Hepatocyte (in vitro differentiated cells): ENCODE measurements at regions not wholly inside any gene's neighbourhood (a gene's known extent, or its start where the extent isn't known, plus 50 kb on each side); places are given as distances from the start of the nearest gene placed in this dataset.
A peak's percentile ranks its signal among the peaks of the same experiment; 100 is the strongest.

Experiments
- DNase-seq: peaks from one replicate; pipeline ENCODE4 v3.0.0-alpha.2; 2016; ENCODE audit warnings: low spot score
- H2AFZ ChIP-seq: fragments of 200-600 bp; sonication (generic); 2 replicates; pipeline ENCODE4 v1.6.0; 2016; ENCODE audit warnings: antibody characterized with exemption, mild to moderate bottlenecking
- H3K27ac ChIP-seq: fragments of 200-600 bp; sonication (generic); 2 replicates; pipeline ENCODE4 v1.5.1; 2016; ENCODE audit warnings: mild to moderate bottlenecking
- H3K27me3 ChIP-seq: fragments of 200-600 bp; sonication (generic); 2 replicates; pipeline ENCODE4 v1.6.1; 2016
- H3K36me3 ChIP-seq: fragments of 200-600 bp; sonication (generic); replicated peaks from 2 replicates; pipeline ENCODE4 v1.5.1; 2016; ENCODE audit warnings: low read depth; ENCODE audit not compliant: insufficient read depth
- H3K4me1 ChIP-seq: fragments of 200-600 bp; sonication (generic); 2 replicates; pipeline ENCODE4 v1.5.1; 2016; ENCODE audit warnings: mild to moderate bottlenecking, moderate library complexity; ENCODE audit not compliant: insufficient read depth
- H3K4me2 ChIP-seq: fragments of 200-600 bp; sonication (generic); 2 replicates; pipeline ENCODE4 v1.6.0; 2016
- H3K4me3 ChIP-seq: fragments of 200-600 bp; sonication (generic); 2 replicates; pipeline ENCODE4 v1.5.1; 2016; ENCODE audit warnings: mild to moderate bottlenecking
- H3K79me2 ChIP-seq: fragments of 200-600 bp; sonication (generic); 2 replicates; pipeline ENCODE4 v1.6.0; 2017; ENCODE audit warnings: mild to moderate bottlenecking
- H3K9me2 ChIP-seq: fragments of 200-600 bp; sonication (generic); replicated peaks from 2 replicates; pipeline ENCODE4 v1.6.0; 2017; ENCODE audit warnings: mild to moderate bottlenecking; ENCODE audit not compliant: insufficient read depth
- H3K9me3 ChIP-seq: fragments of 200-600 bp; sonication (generic); 2 replicates; pipeline ENCODE4 v1.5.1; 2016; ENCODE audit warnings: low read depth, mild to moderate bottlenecking
- H4K20me1 ChIP-seq: fragments of 200-600 bp; sonication (generic); 2 replicates; pipeline ENCODE4 v1.6.0; 2016; ENCODE audit warnings: mild to moderate bottlenecking; ENCODE audit not compliant: insufficient read depth, poor library complexity, severe bottlenecking
- CTCF ChIP-seq: fragments of 200-600 bp; sonication (generic); IDR thresholded peaks from 2 replicates; pipeline ENCODE4 v1.5.1; 2016; ENCODE audit warnings: antibody characterized with exemption, mild to moderate bottlenecking; ENCODE audit not compliant: poor library complexity
- EZH2 ChIP-seq: fragments of 200-600 bp; sonication (generic); IDR thresholded peaks from 2 replicates; pipeline ENCODE4 v1.6.1; 2016; ENCODE audit warnings: antibody characterized with exemption, mild to moderate bottlenecking, borderline replicate concordance
- EZH2phosphoT487 ChIP-seq: fragments of 200-600 bp; sonication (generic); IDR thresholded peaks from one replicate; pipeline ENCODE4 v1.6.1; 2018; ENCODE audit warnings: antibody characterized with exemption, mild to moderate bottlenecking, low read depth, moderate library complexity; ENCODE audit not compliant: unreplicated experiment, severe bottlenecking
- WGBS: methylation state at CpG from one replicate; pipeline ENCODE4 v1.1.6; 2016; ENCODE audit warnings: low lambda C conversion rate; ENCODE audit errors: missing lambda C conversion rate; 5-methylcytosine and 5-hydroxymethylcytosine counted together

DNA sequence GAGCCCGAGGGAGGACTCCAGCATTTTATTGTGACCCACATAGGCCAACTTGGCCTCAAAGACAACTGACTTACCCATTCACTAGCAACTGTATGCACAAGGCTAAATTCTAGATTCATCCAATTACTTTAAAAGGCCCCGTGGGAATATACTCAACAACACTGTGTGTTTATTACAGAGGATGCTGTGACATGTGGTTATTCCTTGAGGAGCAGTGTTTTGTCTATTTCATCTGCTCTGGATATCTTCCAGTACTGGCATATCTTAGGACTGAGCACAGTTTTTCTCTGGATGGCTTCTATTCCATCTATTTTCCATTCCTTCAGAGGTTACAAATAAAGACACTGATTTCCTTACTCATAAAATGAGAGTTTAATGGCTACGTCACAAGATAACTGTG lies 87.2 kb upstream of the KRAS start:
- no peaks in the 10 kb centered on the region for H4K20me1 ChIP-seq
- TF ChIP-seq EZH2 (no peak), EZH2phosphoT487 (no peak)
- WGBS, result 88% methylated on average over 3 of the region's 3 CpGs

DNA sequence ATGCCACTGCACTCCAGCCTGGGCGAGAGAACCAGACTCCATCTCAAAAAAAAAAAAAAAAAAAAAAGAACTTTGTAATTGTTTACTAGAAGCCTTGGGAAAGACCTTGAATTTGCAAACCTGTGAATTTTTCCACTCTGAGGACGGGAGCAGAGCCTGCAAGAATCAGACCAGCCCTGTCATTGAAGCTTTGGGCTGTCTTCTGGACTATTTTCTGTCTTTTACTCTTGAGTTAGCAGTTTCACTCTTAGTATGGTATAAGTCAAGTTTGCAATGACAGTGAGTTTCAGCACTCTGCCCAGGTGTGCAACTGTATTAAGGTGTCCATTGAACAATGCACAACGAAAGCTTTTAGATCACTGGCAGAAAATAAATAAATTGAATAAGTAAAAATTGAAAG lies 81.4 kb upstream of the KRAS start:
- TF ChIP-seq EZH2phosphoT487, result no peak
- TF ChIP-seq EZH2, result no peak
- TF ChIP-seq CTCF, result no peak
- no peaks in the 10 kb centered on the region for H3K27me3 ChIP-seq
- H3K4me3 ChIP-seq, result no peak overlapping the region
- DNase-seq, result no peak
- no peak overlapping the region for H2AFZ ChIP-seq
- no peaks in the 10 kb centered on the region for H3K9me3 ChIP-seq
- H3K79me2 ChIP-seq, result no peaks in the 10 kb centered on the region
- H4K20me1 ChIP-seq, result no peaks in the 10 kb centered on the region
- H3K4me1 ChIP-seq, result no peaks in the 10 kb centered on the region
- H3K27ac ChIP-seq, result peak overlapping the region; percentile 11
- H3K4me2 ChIP-seq, result peak overlapping the region; percentile 11
- WGBS, result 78% methylated on average over 3 of the region's 3 CpGs
- H3K9me2 ChIP-seq, result no peaks in the 10 kb centered on the region
- H3K36me3 ChIP-seq, result no peaks in the 10 kb centered on the region

More for the DNA sequence above, 87.2 kb upstream of the KRAS start:
- Histone ChIP-seq H2AFZ (no peak overlapping the region), H3K9me2 (no peaks in the 10 kb centered on the region), H3K4me3 (no peak overlapping the region), H3K27me3 (no peaks in the 10 kb centered on the region), H3K27ac (no peak overlapping the region), H3K9me3 (no peaks in the 10 kb centered on the region), H3K4me1 (no peaks in the 10 kb centered on the region), H3K4me2 (no peak overlapping the region), H3K79me2 (no peaks in the 10 kb centered on the region), H3K36me3 (no peaks in the 10 kb centered on the region)
- DNase-seq, result no peak

DNA sequence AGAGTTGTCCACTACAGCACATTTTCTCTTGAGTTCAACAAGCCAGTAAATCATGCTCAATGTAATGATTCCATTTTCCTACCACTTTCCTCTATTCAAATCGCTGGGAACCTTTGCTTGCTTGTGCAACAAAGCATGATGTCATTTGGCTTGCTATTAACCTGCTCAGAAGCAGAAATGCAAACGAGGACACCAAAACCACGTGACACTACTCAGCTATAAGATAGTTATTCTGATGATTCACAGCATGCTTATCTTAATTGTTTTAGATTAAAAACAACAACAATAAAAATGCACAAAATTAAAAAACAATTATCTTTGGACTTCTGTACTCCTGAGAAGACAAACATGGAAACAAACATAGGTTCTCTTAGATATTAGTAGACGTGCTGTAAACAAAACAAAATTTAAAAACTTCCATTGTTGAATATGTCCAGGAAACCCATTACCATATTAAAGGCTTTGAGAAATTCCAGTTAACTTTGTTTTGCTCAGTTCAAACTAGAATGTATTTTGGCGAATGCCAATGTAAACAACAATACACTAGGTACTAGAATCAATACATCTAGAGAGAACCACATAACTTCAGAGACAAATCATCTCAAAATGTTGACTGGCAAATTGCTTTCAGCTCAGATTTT lies 77.5 kb upstream of the KRAS start:
- Histone ChIP-seq H3K27me3 (no peaks in the 10 kb centered on the region), H3K9me3 (no peaks in the 10 kb centered on the region), H2AFZ (no peak overlapping the region), H3K36me3 (no peaks in the 10 kb centered on the region), H4K20me1 (no peaks in the 10 kb centered on the region), H3K27ac (no peak overlapping the region), H3K4me2 (no peak overlapping the region), H3K79me2 (no peaks in the 10 kb centered on the region), H3K4me3 (no peak overlapping the region), H3K9me2 (no peaks in the 10 kb centered on the region), H3K4me1 (no peaks in the 10 kb centered on the region)
- peak; percentile 83 for DNase-seq
- TF ChIP-seq CTCF, result no peak
- WGBS, result 51% methylated on average over 5 of the region's 5 CpGs

- Histone ChIP-seq H3K4me1 (no peaks in the 10 kb centered on the region), H3K4me3 (no peak overlapping the region), H3K27ac (no peak overlapping the region), H3K9me2 (no peaks in the 10 kb centered on the region), H3K9me3 (no peaks in the 10 kb centered on the region), H3K36me3 (no peaks in the 10 kb centered on the region), H4K20me1 (no peaks in the 10 kb centered on the region), H3K79me2 (no peaks in the 10 kb centered on the region), H2AFZ (no peak overlapping the region), H3K27me3 (no peaks in the 10 kb centered on the region), H3K4me2 (no peak overlapping the region)
- DNase-seq, result no peak
- WGBS, result 70% methylated on average over 4 of the region's 4 CpGs
- TF ChIP-seq EZH2phosphoT487, result no peak
- no peak for TF ChIP-seq EZH2
- TF ChIP-seq CTCF, result no peak
Observed at GRCh38 chr12:25327321-25327720, 76.6 kb upstream of the KRAS start.
